GM23248 (cell line): ENCODE measurements at regions not wholly inside any gene's neighbourhood (a gene's known extent, or its start where the extent isn't known, plus 50 kb on each side); places are given as distances from the start of the nearest gene placed in this dataset.
"Not testable (repeated sequence)": the region's sequence is repeated elsewhere in the genome, so short reads cannot be mapped to it uniquely, and the experiment has no call there.

Source experiments
- EZH2 ChIP-seq: fragments of 200-600 bp; sonication (generic); IDR thresholded peaks from 2 replicates; pipeline ENCODE4 v1.6.1; 2018; ENCODE audit warnings: antibody characterized with exemption, mild to moderate bottlenecking; ENCODE audit not compliant: insufficient read depth, poor library complexity, severe bottlenecking
- EZH2phosphoT487 ChIP-seq: fragments of 200-600 bp; sonication (generic); IDR thresholded peaks from 2 replicates; pipeline ENCODE4 v1.6.1; 2018; ENCODE audit warnings: antibody characterized with exemption, moderate library complexity, mild to moderate bottlenecking, low read depth; ENCODE audit not compliant: insufficient read depth

DNA sequence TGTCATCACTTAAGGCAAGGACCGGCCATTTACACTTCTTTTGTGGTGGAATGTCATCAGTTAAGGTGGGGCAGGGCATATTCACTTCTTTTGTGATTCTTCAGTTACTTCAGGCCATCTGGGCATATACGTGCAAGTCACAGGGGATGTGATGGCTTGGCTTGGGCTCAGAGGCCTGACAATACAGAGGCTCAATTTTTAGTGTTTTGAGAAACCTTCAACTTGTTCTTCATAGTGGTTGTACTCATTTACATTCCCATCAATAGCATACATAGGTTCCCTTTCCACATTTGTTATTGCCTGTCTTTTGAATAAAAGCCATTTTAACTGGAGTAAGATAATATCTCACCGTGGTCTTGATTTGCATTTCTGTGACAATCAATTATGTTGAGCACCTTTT is 366.8 kb upstream of the KIF2B start:
- not testable (repeated sequence) for TF ChIP-seq EZH2, EZH2phosphoT487
